ENCODE measurements at regions not wholly inside any gene's neighbourhood (a gene's known extent, or its start where the extent isn't known, plus 50 kb on each side); places are given as distances from the start of the nearest gene placed in this dataset.

GRCh38 chr20:24738981-24739633, 210.0 kb upstream of the CST7 start:
- DNase-seq = no peak

- no peak for DNase-seq
These were observed 209.3 kb upstream of the CST7 start for GRCh38 chr20:24739746-24740145.

- DNase-seq = no peak
These were observed 207.5 kb upstream of the CST7 start for GRCh38 chr20:24741493-24742072.

GRCh38 chr20:24742436-24742835, 206.6 kb upstream of the CST7 start:
- no peak for DNase-seq

GRCh38 chr20:24742989-24743388, 206.1 kb upstream of the CST7 start:
- DNase-seq = no peak

- DNase-seq = no peak
These were observed 205.4 kb upstream of the CST7 start for GRCh38 chr20:24743641-24744040.

GRCh38 chr20:24744747-24745146, 204.3 kb upstream of the CST7 start:
- no peak for DNase-seq

GRCh38 chr20:24745206-24745605, 203.9 kb upstream of the CST7 start:
- DNase-seq = no peak

- DNase-seq = no peak
These were observed 203.3 kb upstream of the CST7 start for GRCh38 chr20:24745617-24746350.

GRCh38 chr20:24746351-24746685, 202.8 kb upstream of the CST7 start:
- no peak for DNase-seq

- no peak for DNase-seq
These were observed 201.9 kb upstream of the CST7 start for GRCh38 chr20:24747010-24747712.

- no peak for DNase-seq
These were observed 201.0 kb upstream of the CST7 start for GRCh38 chr20:24747881-24748595.

- DNase-seq = no peak
These were observed 197.5 kb upstream of the CST7 start for GRCh38 chr20:24751551-24751950.

GRCh38 chr20:24752612-24753011, 196.5 kb upstream of the CST7 start:
- DNase-seq = no peak

- no peak for DNase-seq
These were observed 195.9 kb upstream of the CST7 start for GRCh38 chr20:24753130-24753529.

- no peak for DNase-seq
These were observed 194.4 kb upstream of the CST7 start for GRCh38 chr20:24754691-24755090.

- no peak for DNase-seq
These were observed 193.6 kb upstream of the CST7 start for GRCh38 chr20:24755411-24755922.

- no peak for DNase-seq
These were observed 192.6 kb upstream of the CST7 start for GRCh38 chr20:24756292-24757025.

GRCh38 chr20:24761220-24762065, 187.6 kb upstream of the CST7 start:
- no peak for DNase-seq

- DNase-seq = no peak
These were observed 186.7 kb upstream of the CST7 start for GRCh38 chr20:24762371-24762770.

All from muscle of arm (tissue), 1 donor.